HepG2 (cell line): ENCODE measurements at regions not wholly inside any gene's neighbourhood (a gene's known extent, or its start where the extent isn't known, plus 50 kb on each side); places are given as distances from the start of the nearest gene placed in this dataset.

Experiments used
- CREM ChIP-seq, 2 experiments: sonication (generic) in 1 of 2; formaldehyde crosslinking in 1 of 2; IDR thresholded peaks; 2 replicates each; pipeline versions ENCODE4 v1.4.0 to v1.6.1; 2016 to 2020; ENCODE audit warnings: antibody characterized with exemption in 1 of 2, mild to moderate bottlenecking in 1 of 2, missing genetic modification reagents in 1 of 2
- CTCF ChIP-seq: sonication (generic); formaldehyde crosslinking; IDR thresholded peaks from 2 replicates; pipeline ENCODE4 v1.5.0; 2020; ENCODE audit warnings: mild to moderate bottlenecking, missing genetic modification reagents, moderate library complexity
- HNRNPUL1 ChIP-seq: fragments of 200-400 bp; formaldehyde crosslinking; IDR thresholded peaks from 2 replicates; pipeline ENCODE4 v1.6.1; 2017; ENCODE audit warnings: low read depth, mild to moderate bottlenecking, low read length, moderate library complexity
- KAT7 ChIP-seq: IDR thresholded peaks from 2 replicates; pipeline ENCODE4 v1.6.1; 2018; ENCODE audit warnings: borderline replicate concordance, missing compliant biosample characterization
- RXRA ChIP-seq: sonication (generic); formaldehyde crosslinking; IDR thresholded peaks from 2 replicates; pipeline ENCODE4 v1.5.1; 2020; ENCODE audit warnings: missing genetic modification reagents
- ZNF235 ChIP-seq: sonication (generic); formaldehyde crosslinking; IDR thresholded peaks from 2 replicates; pipeline ENCODE4 v1.8.1; 2023; ENCODE audit warnings: mild to moderate bottlenecking, missing genetic modification reagents, borderline replicate concordance
- ZNF501 ChIP-seq: sonication (generic); formaldehyde crosslinking; IDR thresholded peaks from 2 replicates; pipeline ENCODE4 v1.5.1; 2020; ENCODE audit warnings: mild to moderate bottlenecking, moderate library complexity, missing genetic modification reagents
- TF ChIP-seq, protein P1 (sequence below): sonication (generic); formaldehyde crosslinking; IDR thresholded peaks from 2 replicates; pipeline ENCODE4 v1.8.1; 2023; ENCODE audit warnings: missing genetic modification reagents, inconsistent platforms, borderline replicate concordance
- TF ChIP-seq, protein P2 (sequence below): sonication (generic); formaldehyde crosslinking; IDR thresholded peaks from 2 replicates; pipeline ENCODE4 v1.4.0; 2020; ENCODE audit warnings: missing genetic modification reagents

- TF ChIP-seq, protein P1, sequence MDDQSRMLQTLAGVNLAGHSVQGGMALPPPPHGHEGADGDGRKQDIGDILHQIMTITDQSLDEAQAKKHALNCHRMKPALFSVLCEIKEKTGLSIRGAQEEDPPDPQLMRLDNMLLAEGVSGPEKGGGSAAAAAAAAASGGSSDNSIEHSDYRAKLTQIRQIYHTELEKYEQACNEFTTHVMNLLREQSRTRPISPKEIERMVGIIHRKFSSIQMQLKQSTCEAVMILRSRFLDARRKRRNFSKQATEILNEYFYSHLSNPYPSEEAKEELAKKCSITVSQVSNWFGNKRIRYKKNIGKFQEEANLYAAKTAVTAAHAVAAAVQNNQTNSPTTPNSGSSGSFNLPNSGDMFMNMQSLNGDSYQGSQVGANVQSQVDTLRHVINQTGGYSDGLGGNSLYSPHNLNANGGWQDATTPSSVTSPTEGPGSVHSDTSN (CRISPR knock-in tag), result no peak
- no peak for TF ChIP-seq RXRA (CRISPR knock-in tag)
- no peak for TF ChIP-seq HNRNPUL1
- TF ChIP-seq CTCF (CRISPR knock-in tag), result no peak
- TF ChIP-seq KAT7, result no peak
- no peak for TF ChIP-seq ZNF235
- TF ChIP-seq ZNF501 (CRISPR knock-in tag), result no peak
- no peak for TF ChIP-seq CREM (IDR thresholded peaks at IDR 0.05)
- TF ChIP-seq CREM (CRISPR knock-in tag; IDR thresholded peaks at IDR 0.05), result no peak
- TF ChIP-seq, protein P2, sequence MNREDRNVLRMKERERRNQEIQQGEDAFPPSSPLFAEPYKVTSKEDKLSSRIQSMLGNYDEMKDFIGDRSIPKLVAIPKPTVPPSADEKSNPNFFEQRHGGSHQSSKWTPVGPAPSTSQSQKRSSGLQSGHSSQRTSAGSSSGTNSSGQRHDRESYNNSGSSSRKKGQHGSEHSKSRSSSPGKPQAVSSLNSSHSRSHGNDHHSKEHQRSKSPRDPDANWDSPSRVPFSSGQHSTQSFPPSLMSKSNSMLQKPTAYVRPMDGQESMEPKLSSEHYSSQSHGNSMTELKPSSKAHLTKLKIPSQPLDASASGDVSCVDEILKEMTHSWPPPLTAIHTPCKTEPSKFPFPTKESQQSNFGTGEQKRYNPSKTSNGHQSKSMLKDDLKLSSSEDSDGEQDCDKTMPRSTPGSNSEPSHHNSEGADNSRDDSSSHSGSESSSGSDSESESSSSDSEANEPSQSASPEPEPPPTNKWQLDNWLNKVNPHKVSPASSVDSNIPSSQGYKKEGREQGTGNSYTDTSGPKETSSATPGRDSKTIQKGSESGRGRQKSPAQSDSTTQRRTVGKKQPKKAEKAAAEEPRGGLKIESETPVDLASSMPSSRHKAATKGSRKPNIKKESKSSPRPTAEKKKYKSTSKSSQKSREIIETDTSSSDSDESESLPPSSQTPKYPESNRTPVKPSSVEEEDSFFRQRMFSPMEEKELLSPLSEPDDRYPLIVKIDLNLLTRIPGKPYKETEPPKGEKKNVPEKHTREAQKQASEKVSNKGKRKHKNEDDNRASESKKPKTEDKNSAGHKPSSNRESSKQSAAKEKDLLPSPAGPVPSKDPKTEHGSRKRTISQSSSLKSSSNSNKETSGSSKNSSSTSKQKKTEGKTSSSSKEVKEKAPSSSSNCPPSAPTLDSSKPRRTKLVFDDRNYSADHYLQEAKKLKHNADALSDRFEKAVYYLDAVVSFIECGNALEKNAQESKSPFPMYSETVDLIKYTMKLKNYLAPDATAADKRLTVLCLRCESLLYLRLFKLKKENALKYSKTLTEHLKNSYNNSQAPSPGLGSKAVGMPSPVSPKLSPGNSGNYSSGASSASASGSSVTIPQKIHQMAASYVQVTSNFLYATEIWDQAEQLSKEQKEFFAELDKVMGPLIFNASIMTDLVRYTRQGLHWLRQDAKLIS, result no peak
Measured at GRCh38 chr4:137627739-137628460, 95.6 kb upstream of the PCDH18 start.
